K562 (cell line): ENCODE measurements at regions not wholly inside any gene's neighbourhood (a gene's known extent, or its start where the extent isn't known, plus 50 kb on each side); places are given as distances from the start of the nearest gene placed in this dataset.

ENCODE experiments used
- BCLAF1 ChIP-seq, 2 experiments: fragments of 450-650 bp in 1 of 2; IDR thresholded peaks; 2 replicates each; pipeline ENCODE4 v1.6.1; 2011 to 2017; ENCODE audit warnings: low read depth in 2 of 2, antibody characterized with exemption in 1 of 2, borderline replicate concordance in 1 of 2, low read length in 1 of 2, mild to moderate bottlenecking in 1 of 2, mixed read lengths in 1 of 2; ENCODE audit not compliant: control insufficient read depth in 1 of 2
- CBFB ChIP-seq: sonication (generic); formaldehyde crosslinking; IDR thresholded peaks from 2 replicates; pipeline ENCODE4 v1.4.0; 2020; ENCODE audit warnings: mild to moderate bottlenecking, missing genetic modification reagents
- ZNF324 ChIP-seq: fragments of 250-450 bp; sonication (Bioruptor Pico); IDR thresholded peaks from 2 replicates; pipeline ENCODE4 v1.4.0; 2020; ENCODE audit warnings: mild to moderate bottlenecking
- ZNF609 ChIP-seq: sonication (generic); formaldehyde crosslinking; IDR thresholded peaks from 2 replicates; pipeline ENCODE4 v1.8.1; 2023; ENCODE audit warnings: missing genetic modification reagents, mild to moderate bottlenecking, borderline replicate concordance
- ZNF76 ChIP-seq: fragments of 250-450 bp; sonication (Bioruptor Pico); IDR thresholded peaks from 2 replicates; pipeline ENCODE4 v1.4.0; 2020; ENCODE audit warnings: mild to moderate bottlenecking, moderate library complexity, borderline replicate concordance

- TF ChIP-seq CBFB (CRISPR knock-in tag) (no peak), ZNF76 (CRISPR knock-in tag) (no peak), ZNF324 (CRISPR knock-in tag) (no peak), BCLAF1 (IDR thresholded peaks at IDR 0.05; ENCODE audit: borderline replicate concordance in 1 of 2, control insufficient read depth in 1 of 2, low read depth in 2 of 2, low read length in 1 of 2) (no peak), ZNF609 (CRISPR knock-in tag) (no peak)
These were observed 88.4 kb upstream of the CXCL14 start for GRCh38 chr5:135667204-135667603.
